ENCODE measurements at regions not wholly inside any gene's neighbourhood (a gene's known extent, or its start where the extent isn't known, plus 50 kb on each side); places are given as distances from the start of the nearest gene placed in this dataset.

- TF ChIP-seq, protein P1, sequence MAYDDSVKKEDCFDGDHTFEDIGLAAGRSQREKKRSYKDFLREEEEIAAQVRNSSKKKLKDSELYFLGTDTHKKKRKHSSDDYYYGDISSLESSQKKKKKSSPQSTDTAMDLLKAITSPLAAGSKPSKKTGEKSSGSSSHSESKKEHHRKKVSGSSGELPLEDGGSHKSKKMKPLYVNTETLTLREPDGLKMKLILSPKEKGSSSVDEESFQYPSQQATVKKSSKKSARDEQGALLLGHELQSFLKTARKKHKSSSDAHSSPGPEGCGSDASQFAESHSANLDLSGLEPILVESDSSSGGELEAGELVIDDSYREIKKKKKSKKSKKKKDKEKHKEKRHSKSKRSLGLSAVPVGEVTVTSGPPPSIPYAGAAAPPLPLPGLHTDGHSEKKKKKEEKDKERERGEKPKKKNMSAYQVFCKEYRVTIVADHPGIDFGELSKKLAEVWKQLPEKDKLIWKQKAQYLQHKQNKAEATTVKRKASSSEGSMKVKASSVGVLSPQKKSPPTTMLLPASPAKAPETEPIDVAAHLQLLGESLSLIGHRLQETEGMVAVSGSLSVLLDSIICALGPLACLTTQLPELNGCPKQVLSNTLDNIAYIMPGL (CRISPR knock-in tag; IDR thresholded peaks at IDR 0.05; ENCODE audit: borderline replicate concordance), result no peak
- TF ChIP-seq HEYL (CRISPR knock-in tag; IDR thresholded peaks at IDR 0.05), result no peak
These were observed 705.0 kb downstream of the EPHA7 start (continued) for GRCh38 chr6:92714346-92714745.

- Histone ChIP-seq H3K4me3 (no peak overlapping the region), H3K4me1 (no peaks in the 10 kb centered on the region), H3K27ac (no peak overlapping the region), H3K9me3 (no peaks in the 10 kb centered on the region), H3K4me2 (no peak overlapping the region)
- 5% methylated on average over 3 of the region's 3 CpGs for WGBS (ENCODE audit: missing lambda C conversion rate)
- TF ChIP-seq, protein P2, sequence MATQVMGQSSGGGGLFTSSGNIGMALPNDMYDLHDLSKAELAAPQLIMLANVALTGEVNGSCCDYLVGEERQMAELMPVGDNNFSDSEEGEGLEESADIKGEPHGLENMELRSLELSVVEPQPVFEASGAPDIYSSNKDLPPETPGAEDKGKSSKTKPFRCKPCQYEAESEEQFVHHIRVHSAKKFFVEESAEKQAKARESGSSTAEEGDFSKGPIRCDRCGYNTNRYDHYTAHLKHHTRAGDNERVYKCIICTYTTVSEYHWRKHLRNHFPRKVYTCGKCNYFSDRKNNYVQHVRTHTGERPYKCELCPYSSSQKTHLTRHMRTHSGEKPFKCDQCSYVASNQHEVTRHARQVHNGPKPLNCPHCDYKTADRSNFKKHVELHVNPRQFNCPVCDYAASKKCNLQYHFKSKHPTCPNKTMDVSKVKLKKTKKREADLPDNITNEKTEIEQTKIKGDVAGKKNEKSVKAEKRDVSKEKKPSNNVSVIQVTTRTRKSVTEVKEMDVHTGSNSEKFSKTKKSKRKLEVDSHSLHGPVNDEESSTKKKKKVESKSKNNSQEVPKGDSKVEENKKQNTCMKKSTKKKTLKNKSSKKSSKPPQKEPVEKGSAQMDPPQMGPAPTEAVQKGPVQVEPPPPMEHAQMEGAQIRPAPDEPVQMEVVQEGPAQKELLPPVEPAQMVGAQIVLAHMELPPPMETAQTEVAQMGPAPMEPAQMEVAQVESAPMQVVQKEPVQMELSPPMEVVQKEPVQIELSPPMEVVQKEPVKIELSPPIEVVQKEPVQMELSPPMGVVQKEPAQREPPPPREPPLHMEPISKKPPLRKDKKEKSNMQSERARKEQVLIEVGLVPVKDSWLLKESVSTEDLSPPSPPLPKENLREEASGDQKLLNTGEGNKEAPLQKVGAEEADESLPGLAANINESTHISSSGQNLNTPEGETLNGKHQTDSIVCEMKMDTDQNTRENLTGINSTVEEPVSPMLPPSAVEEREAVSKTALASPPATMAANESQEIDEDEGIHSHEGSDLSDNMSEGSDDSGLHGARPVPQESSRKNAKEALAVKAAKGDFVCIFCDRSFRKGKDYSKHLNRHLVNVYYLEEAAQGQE (IDR thresholded peaks at IDR 0.05), result no peak
- TF ChIP-seq, protein P1 (CRISPR knock-in tag; IDR thresholded peaks at IDR 0.05; ENCODE audit: borderline replicate concordance), result no peak
- no peak for TF ChIP-seq CTCF (IDR thresholded peaks at IDR 0.05)
- TF ChIP-seq ZC3H11A (IDR thresholded peaks at IDR 0.05), result no peak
- TF ChIP-seq, protein P3, sequence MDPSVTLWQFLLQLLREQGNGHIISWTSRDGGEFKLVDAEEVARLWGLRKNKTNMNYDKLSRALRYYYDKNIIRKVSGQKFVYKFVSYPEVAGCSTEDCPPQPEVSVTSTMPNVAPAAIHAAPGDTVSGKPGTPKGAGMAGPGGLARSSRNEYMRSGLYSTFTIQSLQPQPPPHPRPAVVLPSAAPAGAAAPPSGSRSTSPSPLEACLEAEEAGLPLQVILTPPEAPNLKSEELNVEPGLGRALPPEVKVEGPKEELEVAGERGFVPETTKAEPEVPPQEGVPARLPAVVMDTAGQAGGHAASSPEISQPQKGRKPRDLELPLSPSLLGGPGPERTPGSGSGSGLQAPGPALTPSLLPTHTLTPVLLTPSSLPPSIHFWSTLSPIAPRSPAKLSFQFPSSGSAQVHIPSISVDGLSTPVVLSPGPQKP (IDR thresholded peaks at IDR 0.05; ENCODE audit: low read depth, low read length), result no peak
- TF ChIP-seq PHF8 (IDR thresholded peaks at IDR 0.05; ENCODE audit: borderline replicate concordance, low read depth), result no peak
- TF ChIP-seq POLR2A (IDR thresholded peaks at IDR 0.05; ENCODE audit: low read length), result no peak
- TF ChIP-seq NFE2L2 (conservative IDR thresholded peaks at IDR 0.05; ENCODE audit: low read length), result no peak
- no peak for TF ChIP-seq HDAC2 (IDR thresholded peaks at IDR 0.05)
- TF ChIP-seq JUNB (IDR thresholded peaks at IDR 0.05), result no peak
- no peak for TF ChIP-seq NPAS2 (CRISPR knock-in tag; IDR thresholded peaks at IDR 0.05; ENCODE audit: borderline replicate concordance)
- no peak for TF ChIP-seq FOSL2 (IDR thresholded peaks at IDR 0.05)
- TF ChIP-seq FOSL2 (CRISPR knock-in tag; IDR thresholded peaks at IDR 0.05), result no peak
- no peak for TF ChIP-seq EP300 (IDR thresholded peaks at IDR 0.05)
- TF ChIP-seq, protein P4, sequence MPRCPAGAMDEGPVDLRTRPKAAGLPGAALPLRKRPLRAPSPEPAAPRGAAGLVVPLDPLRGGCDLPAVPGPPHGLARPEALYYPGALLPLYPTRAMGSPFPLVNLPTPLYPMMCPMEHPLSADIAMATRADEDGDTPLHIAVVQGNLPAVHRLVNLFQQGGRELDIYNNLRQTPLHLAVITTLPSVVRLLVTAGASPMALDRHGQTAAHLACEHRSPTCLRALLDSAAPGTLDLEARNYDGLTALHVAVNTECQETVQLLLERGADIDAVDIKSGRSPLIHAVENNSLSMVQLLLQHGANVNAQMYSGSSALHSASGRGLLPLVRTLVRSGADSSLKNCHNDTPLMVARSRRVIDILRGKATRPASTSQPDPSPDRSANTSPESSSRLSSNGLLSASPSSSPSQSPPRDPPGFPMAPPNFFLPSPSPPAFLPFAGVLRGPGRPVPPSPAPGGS (IDR thresholded peaks at IDR 0.05), result no peak
- TF ChIP-seq MAZ (IDR thresholded peaks at IDR 0.05; ENCODE audit: borderline replicate concordance, low read depth, low read length), result no peak
- TF ChIP-seq CBX2 (IDR thresholded peaks at IDR 0.05; ENCODE audit: borderline replicate concordance, low read depth), result no peak
- TF ChIP-seq MAFK (IDR thresholded peaks at IDR 0.05; ENCODE audit: partially characterized antibody), result no peak
- no peak for TF ChIP-seq HOXA7 (CRISPR knock-in tag; IDR thresholded peaks at IDR 0.05)
- TF ChIP-seq, protein P5, sequence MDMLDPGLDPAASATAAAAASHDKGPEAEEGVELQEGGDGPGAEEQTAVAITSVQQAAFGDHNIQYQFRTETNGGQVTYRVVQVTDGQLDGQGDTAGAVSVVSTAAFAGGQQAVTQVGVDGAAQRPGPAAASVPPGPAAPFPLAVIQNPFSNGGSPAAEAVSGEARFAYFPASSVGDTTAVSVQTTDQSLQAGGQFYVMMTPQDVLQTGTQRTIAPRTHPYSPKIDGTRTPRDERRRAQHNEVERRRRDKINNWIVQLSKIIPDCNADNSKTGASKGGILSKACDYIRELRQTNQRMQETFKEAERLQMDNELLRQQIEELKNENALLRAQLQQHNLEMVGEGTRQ (IDR thresholded peaks at IDR 0.05), result no peak
- no peak for TF ChIP-seq CEBPB (IDR thresholded peaks at IDR 0.05)
- DNase-seq (ENCODE audit: low read depth in 1 of 2, low spot score in 1 of 2), result no peak
- ChIA-PET POLR2A (no interaction called here), CTCF (no interaction called here)
- no peak for ATAC-seq
- no peak for FAIRE-seq
These were observed 709.3 kb downstream of the EPHA7 start for GRCh38 chr6:92710048-92710447.
